ENCODE measurements at regions not wholly inside any gene's neighbourhood (a gene's known extent, or its start where the extent isn't known, plus 50 kb on each side); places are given as distances from the start of the nearest gene placed in this dataset.

DNA sequence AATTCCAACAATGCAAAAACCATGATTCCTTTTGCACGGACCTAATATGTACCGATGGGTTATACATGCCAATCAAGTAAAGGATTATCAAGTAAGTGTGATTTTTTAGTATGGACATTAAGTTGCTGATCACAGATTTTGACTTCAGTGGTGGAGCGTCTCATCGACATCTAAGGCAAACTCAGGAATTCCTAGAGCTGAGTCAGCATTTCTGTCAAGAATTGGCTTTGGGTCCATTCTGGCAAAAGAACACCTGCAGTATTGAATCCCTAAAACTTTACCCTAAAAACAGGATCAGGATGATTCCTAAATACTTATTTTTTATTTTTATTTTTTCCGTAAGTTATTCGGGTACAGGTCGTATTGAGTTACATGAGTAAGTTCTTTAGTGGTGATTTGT, 83.6 kb downstream of the HPGD start:
- Histone ChIP-seq H3K9me3 (no peaks in the 10 kb centered on the region), H3K27ac (no peak overlapping the region), H3K4me1 (no peaks in the 10 kb centered on the region), H3K36me3 (no peaks in the 10 kb centered on the region), H3K27me3 (no peaks in the 10 kb centered on the region), H3K4me3 (no peak overlapping the region)
- DNase-seq: no peak
- intact Hi-C loops (cut with DNase I): no loop called here
- no peak for ATAC-seq
- TF ChIP-seq, protein P1, sequence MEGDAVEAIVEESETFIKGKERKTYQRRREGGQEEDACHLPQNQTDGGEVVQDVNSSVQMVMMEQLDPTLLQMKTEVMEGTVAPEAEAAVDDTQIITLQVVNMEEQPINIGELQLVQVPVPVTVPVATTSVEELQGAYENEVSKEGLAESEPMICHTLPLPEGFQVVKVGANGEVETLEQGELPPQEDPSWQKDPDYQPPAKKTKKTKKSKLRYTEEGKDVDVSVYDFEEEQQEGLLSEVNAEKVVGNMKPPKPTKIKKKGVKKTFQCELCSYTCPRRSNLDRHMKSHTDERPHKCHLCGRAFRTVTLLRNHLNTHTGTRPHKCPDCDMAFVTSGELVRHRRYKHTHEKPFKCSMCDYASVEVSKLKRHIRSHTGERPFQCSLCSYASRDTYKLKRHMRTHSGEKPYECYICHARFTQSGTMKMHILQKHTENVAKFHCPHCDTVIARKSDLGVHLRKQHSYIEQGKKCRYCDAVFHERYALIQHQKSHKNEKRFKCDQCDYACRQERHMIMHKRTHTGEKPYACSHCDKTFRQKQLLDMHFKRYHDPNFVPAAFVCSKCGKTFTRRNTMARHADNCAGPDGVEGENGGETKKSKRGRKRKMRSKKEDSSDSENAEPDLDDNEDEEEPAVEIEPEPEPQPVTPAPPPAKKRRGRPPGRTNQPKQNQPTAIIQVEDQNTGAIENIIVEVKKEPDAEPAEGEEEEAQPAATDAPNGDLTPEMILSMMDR (IDR thresholded peaks at IDR 0.05): no peak

DNA sequence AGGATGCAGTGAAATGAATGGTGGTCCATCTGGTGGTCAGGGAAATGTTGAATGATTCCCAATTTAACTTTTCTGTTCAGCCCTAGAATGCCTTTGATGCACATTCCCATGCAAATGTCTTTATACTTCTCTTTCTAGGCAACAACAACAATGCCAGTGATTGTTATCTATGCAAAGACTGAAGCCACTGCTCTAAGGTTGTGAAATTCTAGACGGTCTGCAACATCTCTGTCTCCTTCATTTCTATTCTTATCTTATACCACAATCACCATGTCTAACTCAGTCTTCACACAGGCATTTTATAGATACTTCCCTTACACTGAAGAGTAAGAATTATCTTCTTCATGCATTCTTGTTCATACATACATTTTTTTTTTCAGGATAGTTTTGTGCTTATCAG, 84.5 kb downstream of the HPGD start:
- intact Hi-C loops (cut with DNase I): no loop called here
- ATAC-seq: no peak
- TF ChIP-seq, protein P1 (IDR thresholded peaks at IDR 0.05): no peak

DNA sequence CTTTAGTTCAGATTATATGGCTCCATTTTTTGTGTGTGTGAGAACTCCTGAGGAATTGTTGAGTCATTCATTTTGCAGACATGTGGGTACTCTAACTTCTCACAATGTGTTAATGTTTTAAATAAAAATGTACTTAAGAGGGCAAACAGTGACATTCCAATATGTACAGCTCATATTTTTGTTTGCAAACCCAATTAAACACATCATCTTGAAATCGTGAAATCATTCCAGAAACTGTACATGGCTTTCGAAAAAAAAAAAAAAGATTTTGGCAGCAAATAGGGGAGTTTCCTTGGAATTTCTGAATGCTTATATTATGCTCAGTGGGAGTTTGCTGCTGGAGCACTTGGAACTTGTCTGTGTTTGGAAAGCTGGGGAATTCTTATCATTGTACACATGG, 85.0 kb downstream of the HPGD start:
- Histone ChIP-seq H3K9me3 (no peaks in the 10 kb centered on the region), H3K27me3 (no peaks in the 10 kb centered on the region), H3K27ac (no peak overlapping the region), H3K4me3 (no peak overlapping the region), H3K4me1 (no peaks in the 10 kb centered on the region), H3K36me3 (no peaks in the 10 kb centered on the region)
- DNase-seq: no peak
- peak; percentile 59 for ATAC-seq
- TF ChIP-seq, protein P1 (IDR thresholded peaks at IDR 0.05): no peak
- intact Hi-C loops (cut with DNase I): no loop called here

More for the DNA sequence above, 84.5 kb downstream of the HPGD start:
- no peak overlapping the region for H3K27ac ChIP-seq
- H3K9me3 ChIP-seq: no peaks in the 10 kb centered on the region
- H3K4me1 ChIP-seq: no peaks in the 10 kb centered on the region
- no peak overlapping the region for H3K4me3 ChIP-seq
- no peaks in the 10 kb centered on the region for H3K36me3 ChIP-seq
- no peak for DNase-seq
- no peaks in the 10 kb centered on the region for H3K27me3 ChIP-seq

DNA sequence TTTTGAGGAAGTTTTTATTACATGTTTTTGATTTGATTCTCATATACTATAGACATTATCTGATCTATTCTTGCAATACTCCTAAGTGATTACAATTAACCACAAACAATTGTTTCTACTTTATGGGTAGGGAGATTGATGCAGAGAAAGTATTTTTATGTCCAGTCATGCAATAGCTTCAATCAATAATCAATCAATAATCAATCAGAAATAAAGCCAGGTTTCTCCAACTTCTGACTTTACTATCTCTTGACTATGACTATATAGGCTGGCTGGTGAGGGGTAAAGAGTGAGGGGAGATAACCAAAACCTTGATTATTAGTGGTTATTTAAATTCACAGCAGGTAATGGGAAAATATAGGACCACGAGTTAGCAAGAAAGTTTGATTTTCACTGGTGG, 85.9 kb downstream of the HPGD start:
- no peak for DNase-seq
- no peaks in the 10 kb centered on the region for H3K36me3 ChIP-seq
- ATAC-seq: no peak
- intact Hi-C loops (cut with DNase I): no loop called here
- H3K27ac ChIP-seq: no peak overlapping the region
- TF ChIP-seq, protein P1 (IDR thresholded peaks at IDR 0.05): no peak
- H3K4me1 ChIP-seq: no peaks in the 10 kb centered on the region
- H3K9me3 ChIP-seq: no peaks in the 10 kb centered on the region
- H3K4me3 ChIP-seq: no peak overlapping the region
- no peaks in the 10 kb centered on the region for H3K27me3 ChIP-seq

DNA sequence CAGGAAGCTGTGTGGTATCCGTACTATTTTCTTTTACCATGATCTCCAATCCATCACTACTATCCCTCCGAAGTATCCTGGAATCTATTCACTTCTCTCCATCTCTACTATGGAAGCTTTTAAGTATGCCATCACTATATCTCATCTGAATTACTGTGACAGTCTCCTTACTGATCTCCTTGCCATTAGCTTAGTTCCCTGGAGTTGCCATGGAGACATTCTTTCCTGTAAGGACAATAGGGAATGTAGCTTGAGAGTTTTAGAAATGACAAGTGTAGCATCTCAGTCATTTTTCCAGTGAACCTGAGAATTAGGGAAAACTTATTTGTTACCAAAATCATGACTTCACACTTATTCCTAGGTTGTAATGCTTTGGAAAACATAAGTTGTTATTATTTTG, 86.3 kb downstream of the HPGD start:
- DNase-seq (no peak), ATAC-seq (no peak)
- H3K27me3 ChIP-seq: no peaks in the 10 kb centered on the region
- no peaks in the 10 kb centered on the region for H3K36me3 ChIP-seq
- no peaks in the 10 kb centered on the region for H3K9me3 ChIP-seq
- no peaks in the 10 kb centered on the region for H3K4me1 ChIP-seq
- TF ChIP-seq, protein P1 (IDR thresholded peaks at IDR 0.05): no peak
- intact Hi-C loops (cut with DNase I): no loop called here
- H3K4me3 ChIP-seq: no peak overlapping the region
- H3K27ac ChIP-seq: no peak overlapping the region

DNA sequence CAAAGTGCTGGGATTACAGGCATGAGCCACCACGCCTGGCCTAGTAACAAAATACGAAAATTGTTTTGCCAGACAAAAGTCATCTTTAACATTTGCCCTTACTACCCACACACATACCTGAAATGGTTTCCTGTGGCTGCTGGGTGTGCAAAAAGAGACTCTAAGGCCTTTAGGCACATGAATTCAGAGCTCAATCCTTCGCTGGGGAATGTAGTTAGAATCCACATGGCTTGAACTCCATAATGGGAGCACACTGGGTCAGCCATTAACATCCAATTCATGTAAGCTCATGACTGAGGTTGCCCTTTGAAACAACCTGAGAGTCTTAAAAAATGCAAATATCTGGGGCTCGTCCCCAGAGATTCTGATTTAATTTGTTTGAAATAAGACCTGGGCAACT, 87.8 kb downstream of the HPGD start:
- H3K27ac ChIP-seq: no peak overlapping the region
- no peaks in the 10 kb centered on the region for H3K9me3 ChIP-seq
- TF ChIP-seq, protein P1 (IDR thresholded peaks at IDR 0.05): no peak
- ATAC-seq (no peak), DNase-seq (no peak)
- intact Hi-C loops (cut with DNase I): no loop called here
- H3K4me1 ChIP-seq: no peaks in the 10 kb centered on the region
- H3K27me3 ChIP-seq: no peaks in the 10 kb centered on the region
- H3K4me3 ChIP-seq: no peak overlapping the region
- H3K36me3 ChIP-seq: no peaks in the 10 kb centered on the region

All from upper lobe of right lung (tissue), 1 donor.